ENCODE measurements at regions not wholly inside any gene's neighbourhood (a gene's known extent, or its start where the extent isn't known, plus 50 kb on each side); places are given as distances from the start of the nearest gene placed in this dataset.

DNA sequence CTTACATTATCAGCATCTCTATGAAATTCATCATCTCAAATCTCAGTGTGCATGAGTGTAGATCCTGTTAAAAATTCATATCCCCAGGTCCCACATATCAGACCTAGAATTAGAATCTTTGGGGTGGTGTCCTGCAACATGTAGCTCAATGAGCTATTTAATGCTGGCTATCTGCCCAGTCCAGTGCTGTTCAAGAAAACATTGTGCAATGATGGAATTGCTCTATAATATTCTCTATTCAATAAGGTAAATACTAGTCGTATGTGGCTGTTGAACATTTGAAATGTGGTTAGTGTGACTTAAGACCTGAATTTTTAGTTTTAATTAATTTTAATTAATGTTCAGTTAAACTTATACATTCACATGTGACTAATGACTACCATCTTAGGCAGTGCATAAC lies 127.4 kb downstream of the NOL4 start:
- TF ChIP-seq, protein P1, sequence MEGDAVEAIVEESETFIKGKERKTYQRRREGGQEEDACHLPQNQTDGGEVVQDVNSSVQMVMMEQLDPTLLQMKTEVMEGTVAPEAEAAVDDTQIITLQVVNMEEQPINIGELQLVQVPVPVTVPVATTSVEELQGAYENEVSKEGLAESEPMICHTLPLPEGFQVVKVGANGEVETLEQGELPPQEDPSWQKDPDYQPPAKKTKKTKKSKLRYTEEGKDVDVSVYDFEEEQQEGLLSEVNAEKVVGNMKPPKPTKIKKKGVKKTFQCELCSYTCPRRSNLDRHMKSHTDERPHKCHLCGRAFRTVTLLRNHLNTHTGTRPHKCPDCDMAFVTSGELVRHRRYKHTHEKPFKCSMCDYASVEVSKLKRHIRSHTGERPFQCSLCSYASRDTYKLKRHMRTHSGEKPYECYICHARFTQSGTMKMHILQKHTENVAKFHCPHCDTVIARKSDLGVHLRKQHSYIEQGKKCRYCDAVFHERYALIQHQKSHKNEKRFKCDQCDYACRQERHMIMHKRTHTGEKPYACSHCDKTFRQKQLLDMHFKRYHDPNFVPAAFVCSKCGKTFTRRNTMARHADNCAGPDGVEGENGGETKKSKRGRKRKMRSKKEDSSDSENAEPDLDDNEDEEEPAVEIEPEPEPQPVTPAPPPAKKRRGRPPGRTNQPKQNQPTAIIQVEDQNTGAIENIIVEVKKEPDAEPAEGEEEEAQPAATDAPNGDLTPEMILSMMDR (tag by site-specific recombination; IDR thresholded peaks at IDR 0.05) = no peak
- TF ChIP-seq ZNF239 (tag by site-specific recombination; IDR thresholded peaks at IDR 0.05) (no peak), ZNF416 (tag by site-specific recombination; IDR thresholded peaks at IDR 0.05) (no peak), ZNF610 (tag by site-specific recombination; IDR thresholded peaks at IDR 0.05; ENCODE audit: borderline replicate concordance) (no peak), ZNF202 (tag by site-specific recombination; IDR thresholded peaks at IDR 0.05; ENCODE audit: borderline replicate concordance) (no peak), SCRT2 (tag by site-specific recombination; IDR thresholded peaks at IDR 0.05) (no peak), SETDB1 (IDR thresholded peaks at IDR 0.05; ENCODE audit: insufficient read length, low read length) (no peak), ZSCAN30 (tag by site-specific recombination; IDR thresholded peaks at IDR 0.05) (no peak), ZNF175 (tag by site-specific recombination; IDR thresholded peaks at IDR 0.05) (no peak), ZNF76 (tag by site-specific recombination; IDR thresholded peaks at IDR 0.05; ENCODE audit: borderline replicate concordance, low read depth) (no peak)
- TF ChIP-seq, protein P2, sequence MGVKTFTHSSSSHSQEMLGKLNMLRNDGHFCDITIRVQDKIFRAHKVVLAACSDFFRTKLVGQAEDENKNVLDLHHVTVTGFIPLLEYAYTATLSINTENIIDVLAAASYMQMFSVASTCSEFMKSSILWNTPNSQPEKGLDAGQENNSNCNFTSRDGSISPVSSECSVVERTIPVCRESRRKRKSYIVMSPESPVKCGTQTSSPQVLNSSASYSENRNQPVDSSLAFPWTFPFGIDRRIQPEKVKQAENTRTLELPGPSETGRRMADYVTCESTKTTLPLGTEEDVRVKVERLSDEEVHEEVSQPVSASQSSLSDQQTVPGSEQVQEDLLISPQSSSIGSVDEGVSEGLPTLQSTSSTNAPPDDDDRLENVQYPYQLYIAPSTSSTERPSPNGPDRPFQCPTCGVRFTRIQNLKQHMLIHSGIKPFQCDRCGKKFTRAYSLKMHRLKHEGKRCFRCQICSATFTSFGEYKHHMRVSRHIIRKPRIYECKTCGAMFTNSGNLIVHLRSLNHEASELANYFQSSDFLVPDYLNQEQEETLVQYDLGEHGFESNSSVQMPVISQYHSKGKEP (tag by site-specific recombination; IDR thresholded peaks at IDR 0.05) = no peak
- TF ChIP-seq, protein P3, sequence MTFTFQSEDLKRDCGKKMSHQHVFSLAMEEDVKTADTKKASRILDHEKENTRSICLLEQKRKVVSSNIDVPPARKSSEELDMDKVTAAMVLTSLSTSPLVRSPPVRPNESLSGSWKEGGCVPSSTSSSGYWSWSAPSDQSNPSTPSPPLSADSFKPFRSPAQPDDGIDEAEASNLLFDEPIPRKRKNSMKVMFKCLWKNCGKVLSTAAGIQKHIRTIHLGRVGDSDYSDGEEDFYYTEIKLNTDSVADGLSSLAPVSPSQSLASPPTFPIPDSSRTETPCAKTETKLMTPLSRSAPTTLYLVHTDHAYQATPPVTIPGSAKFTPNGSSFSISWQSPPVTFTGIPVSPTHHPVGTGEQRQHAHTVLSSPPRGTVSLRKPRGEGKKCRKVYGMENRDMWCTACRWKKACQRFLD (tag by site-specific recombination; IDR thresholded peaks at IDR 0.05) = no peak
- TF ChIP-seq, protein P4, sequence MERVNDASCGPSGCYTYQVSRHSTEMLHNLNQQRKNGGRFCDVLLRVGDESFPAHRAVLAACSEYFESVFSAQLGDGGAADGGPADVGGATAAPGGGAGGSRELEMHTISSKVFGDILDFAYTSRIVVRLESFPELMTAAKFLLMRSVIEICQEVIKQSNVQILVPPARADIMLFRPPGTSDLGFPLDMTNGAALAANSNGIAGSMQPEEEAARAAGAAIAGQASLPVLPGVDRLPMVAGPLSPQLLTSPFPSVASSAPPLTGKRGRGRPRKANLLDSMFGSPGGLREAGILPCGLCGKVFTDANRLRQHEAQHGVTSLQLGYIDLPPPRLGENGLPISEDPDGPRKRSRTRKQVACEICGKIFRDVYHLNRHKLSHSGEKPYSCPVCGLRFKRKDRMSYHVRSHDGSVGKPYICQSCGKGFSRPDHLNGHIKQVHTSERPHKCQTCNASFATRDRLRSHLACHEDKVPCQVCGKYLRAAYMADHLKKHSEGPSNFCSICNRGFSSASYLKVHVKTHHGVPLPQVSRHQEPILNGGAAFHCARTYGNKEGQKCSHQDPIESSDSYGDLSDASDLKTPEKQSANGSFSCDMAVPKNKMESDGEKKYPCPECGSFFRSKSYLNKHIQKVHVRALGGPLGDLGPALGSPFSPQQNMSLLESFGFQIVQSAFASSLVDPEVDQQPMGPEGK (tag by site-specific recombination; IDR thresholded peaks at IDR 0.05) = no peak

Measured in HEK293 (cell line).